Endothelial cell of umbilical vein (primary cell): ENCODE measurements at regions not wholly inside any gene's neighbourhood (a gene's known extent, or its start where the extent isn't known, plus 50 kb on each side); places are given as distances from the start of the nearest gene placed in this dataset.
A peak's percentile ranks its signal among the peaks of the same experiment; 100 is the strongest.

ENCODE experiments used
- BruUV-seq: library from RNA; stranded (reverse); fragments of 400-500 nt; replicated peaks from 2 replicates; lab custom pipeline; 2021; lab: Mats Ljungman, UMichigan
- CTCF ChIA-PET: fragments of 300-600, 350-600 bp; sonication (Branson Sonifier 250); formaldehyde crosslinking; loops from one replicate; lab custom pipeline; 2021; ENCODE audit warnings: antibody characterized with exemption, inconsistent platforms; lab: Charles Lee
- POLR2A ChIA-PET: fragments of 300-600, 350-600 bp; sonication (Branson Sonifier 250); formaldehyde crosslinking; loops from one replicate; lab custom pipeline; 2021; ENCODE audit warnings: antibody characterized with exemption, inconsistent platforms; lab: Charles Lee
- DNase-seq: peaks from one replicate; pipeline ENCODE4 v3.0.0-alpha.2; 2011; ENCODE audit warnings: low read depth, low spot score
- FAIRE-seq: peaks from 2 replicates; lab custom pipeline; 2011; peaks lifted over from hg19 to GRCh38; lab: Jason Lieb, UNC
- H2AFZ ChIP-seq: 2 replicates; pipeline ENCODE4 v1.6.0; 2012; ENCODE audit warnings: low read depth, low read length, control low read depth, inconsistent platforms
- H3K27ac ChIP-seq: 2 replicates; pipeline ENCODE4 v1.5.1; 2011; ENCODE audit warnings: low read depth, mild to moderate bottlenecking, control low read depth, low read length, moderate library complexity; ENCODE audit not compliant: insufficient read depth
- H3K27me3 ChIP-seq, 2 experiments: 2 replicates each; pipeline versions ENCODE4 v1.6.0 to v1.6.1; 2011; ENCODE audit warnings: low read length in 2 of 2, mixed read lengths in 1 of 2; ENCODE audit not compliant: control insufficient read depth in 2 of 2, insufficient read depth in 2 of 2
- H3K36me3 ChIP-seq, 2 experiments: 2 replicates in 1 of 2; 3 replicates in 1 of 2; pipeline ENCODE4 v1.5.1; 2011; ENCODE audit warnings: low read length in 2 of 2, mild to moderate bottlenecking in 1 of 2, moderate library complexity in 1 of 2; ENCODE audit not compliant: control insufficient read depth in 2 of 2, insufficient read depth in 2 of 2; ENCODE audit errors: extremely low read depth in 1 of 2
- H3K4me1 ChIP-seq: 3 replicates; pipeline ENCODE4 v1.5.1; 2011; ENCODE audit warnings: mild to moderate bottlenecking, low read length; ENCODE audit not compliant: control insufficient read depth, insufficient read depth; ENCODE audit errors: extremely low read depth
- H3K4me2 ChIP-seq: 2 replicates; pipeline ENCODE4 v1.6.1; 2011; ENCODE audit warnings: low read length, control low read depth, mixed read lengths; ENCODE audit not compliant: insufficient read depth
- H3K4me3 ChIP-seq, 3 experiments: fragments of 200-600 bp in 1 of 3; sonication (generic), shearing (Covaris generic) in 1 of 3; replicated peaks in 1 of 3; 2 replicates each; pipeline ENCODE4 v1.5.1; 2011 to 2016; ENCODE audit warnings: control low read depth in 3 of 3, low read length in 3 of 3, mild to moderate bottlenecking in 2 of 3, inconsistent platforms in 1 of 3, low read depth in 1 of 3, moderate library complexity in 1 of 3; ENCODE audit not compliant: insufficient read depth in 1 of 3
- H3K79me2 ChIP-seq: 2 replicates; pipeline ENCODE4 v1.6.0; 2012; ENCODE audit warnings: low read length, inconsistent platforms; ENCODE audit not compliant: control insufficient read depth, insufficient read depth
- H3K9ac ChIP-seq: replicated peaks from 2 replicates; pipeline ENCODE3; 2011; ENCODE audit warnings: low read length, control low read depth; ENCODE audit not compliant: insufficient read depth; ENCODE audit errors: extremely low read depth
- H3K9me1 ChIP-seq: replicated peaks from 3 replicates; pipeline ENCODE4 v1.6.0; 2011; ENCODE audit warnings: mild to moderate bottlenecking, low read length; ENCODE audit not compliant: control insufficient read depth, insufficient read depth; ENCODE audit errors: extremely low read depth
- H3K9me3 ChIP-seq: replicated peaks from 2 replicates; pipeline ENCODE4 v1.5.1; 2012; ENCODE audit warnings: low read length, inconsistent platforms; ENCODE audit not compliant: control insufficient read depth, insufficient read depth
- H4K20me1 ChIP-seq: replicated peaks from 2 replicates; pipeline ENCODE3; 2011; ENCODE audit warnings: mild to moderate bottlenecking, low read length; ENCODE audit not compliant: control insufficient read depth, insufficient read depth; ENCODE audit errors: extremely low read depth
- EZH2 ChIP-seq: IDR thresholded peaks from 2 replicates; pipeline ENCODE4 v1.6.1; 2012; ENCODE audit warnings: borderline replicate concordance, low read depth, mild to moderate bottlenecking, moderate library complexity, low read length, inconsistent platforms; ENCODE audit not compliant: severe bottlenecking
- FOS ChIP-seq: IDR thresholded peaks from 2 replicates; pipeline ENCODE4 v1.6.1; 2011; ENCODE audit warnings: mild to moderate bottlenecking, low read length, moderate library complexity, borderline replicate concordance; ENCODE audit not compliant: insufficient read depth
- GATA2 ChIP-seq: IDR thresholded peaks from 2 replicates; pipeline ENCODE4 v1.7.0; 2011; ENCODE audit warnings: low read depth, mild to moderate bottlenecking, moderate library complexity, mixed read lengths, low read length; ENCODE audit not compliant: insufficient read length, insufficient read depth
- JUN ChIP-seq: IDR thresholded peaks from 2 replicates; pipeline ENCODE4 v1.6.1; 2011; ENCODE audit warnings: borderline replicate concordance, low read depth; ENCODE audit not compliant: insufficient read length, insufficient read depth
- MYC ChIP-seq: IDR thresholded peaks from one replicate; pipeline ENCODE4 v1.6.1; 2011; ENCODE audit warnings: mild to moderate bottlenecking, low read depth, low read length
- POLR2A ChIP-seq: IDR thresholded peaks from 2 replicates; pipeline ENCODE4 v1.6.1; 2012; ENCODE audit warnings: low read depth, mild to moderate bottlenecking, control low read depth, low read length
- POLR2AphosphoS5 ChIP-seq: IDR thresholded peaks from 2 replicates; pipeline ENCODE4 v1.6.1; 2012; ENCODE audit warnings: low read depth, mild to moderate bottlenecking, control low read depth, low read length, moderate library complexity; ENCODE audit not compliant: insufficient read depth
- dilution Hi-C: fragments of 300-500 bp; cut with MboI; formaldehyde crosslinking; loops from one replicate; pipeline ENCODE4 v1.15.0; 2019; ENCODE audit warnings: low sequenced_read_pairs; ENCODE audit not compliant: extremely low pct_ligation_motif_present
- intact Hi-C: fragments of 100-400 bp; cut with micrococcal nuclease; formaldehyde crosslinking; loops from one replicate; pipeline ENCODE4 v1.10.0; 2022
- TF ChIP-seq, protein P1 (sequence below): IDR thresholded peaks from 2 replicates; pipeline ENCODE4 v1.6.1; 2011; ENCODE audit not compliant: insufficient read depth, insufficient read length
- TF ChIP-seq, protein P2 (sequence below), 2 donors: IDR thresholded peaks; 1 replicate in 1 of 2; 2 replicates in 1 of 2; pipeline ENCODE4 v1.5.1; 2011; ENCODE audit warnings: low read length in 2 of 2, mild to moderate bottlenecking in 2 of 2, moderate library complexity in 2 of 2, control low read depth in 1 of 2, inconsistent platforms in 1 of 2, low read depth in 1 of 2; ENCODE audit not compliant: insufficient read depth in 1 of 2; ENCODE audit errors: extremely low read depth in 1 of 2

DNA sequence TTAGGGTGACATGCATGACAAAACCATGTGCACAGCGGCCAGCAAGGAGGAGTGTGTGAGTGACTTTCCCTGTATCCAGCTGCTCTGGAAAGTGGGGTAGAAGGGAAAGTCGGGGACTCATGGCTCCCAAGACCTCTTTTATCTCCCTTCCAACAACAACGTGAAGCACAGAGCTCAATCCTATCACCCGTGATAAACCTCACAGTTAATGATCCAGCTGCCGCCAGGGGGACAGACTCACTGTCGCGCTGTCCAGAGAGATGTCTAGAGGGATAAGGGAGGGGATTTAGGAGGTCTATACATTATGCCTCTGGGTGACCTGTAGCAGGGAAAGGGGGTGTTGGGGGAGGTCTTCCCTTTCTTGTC, 84.0 kb upstream of the SMNDC1 start:
- no TSS peak for BruUV-seq
- Histone ChIP-seq H3K4me2 (peak overlapping the region; percentile 23), H3K36me3 (no peaks in the 10 kb centered on the region), H2AFZ (peak overlapping the region; percentile 58), H3K79me2 (no peaks in the 10 kb centered on the region), H3K9me3 (no peaks in the 10 kb centered on the region), H3K27ac (peak overlapping the region; percentile 69), H4K20me1 (no peaks in the 10 kb centered on the region), H3K9ac (peak overlapping the region; percentile 51), H3K4me1 (peaks cover 34% of the 10 kb centered on the region), H3K4me3 (no peak overlapping the region), H3K9me1 (no peaks in the 10 kb centered on the region), H3K27me3 (no peaks in the 10 kb centered on the region)
- FAIRE-seq (no peak), DNase-seq (no peak)
- no peak for TF ChIP-seq POLR2AphosphoS5
- TF ChIP-seq JUN, result no peak
- TF ChIP-seq, protein P1, sequence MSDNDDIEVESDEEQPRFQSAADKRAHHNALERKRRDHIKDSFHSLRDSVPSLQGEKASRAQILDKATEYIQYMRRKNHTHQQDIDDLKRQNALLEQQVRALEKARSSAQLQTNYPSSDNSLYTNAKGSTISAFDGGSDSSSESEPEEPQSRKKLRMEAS, result no peak
- no peak for TF ChIP-seq EZH2
- no peak for TF ChIP-seq GATA2
- no peak for TF ChIP-seq MYC
- no peak for TF ChIP-seq FOS
- TF ChIP-seq, protein P2, sequence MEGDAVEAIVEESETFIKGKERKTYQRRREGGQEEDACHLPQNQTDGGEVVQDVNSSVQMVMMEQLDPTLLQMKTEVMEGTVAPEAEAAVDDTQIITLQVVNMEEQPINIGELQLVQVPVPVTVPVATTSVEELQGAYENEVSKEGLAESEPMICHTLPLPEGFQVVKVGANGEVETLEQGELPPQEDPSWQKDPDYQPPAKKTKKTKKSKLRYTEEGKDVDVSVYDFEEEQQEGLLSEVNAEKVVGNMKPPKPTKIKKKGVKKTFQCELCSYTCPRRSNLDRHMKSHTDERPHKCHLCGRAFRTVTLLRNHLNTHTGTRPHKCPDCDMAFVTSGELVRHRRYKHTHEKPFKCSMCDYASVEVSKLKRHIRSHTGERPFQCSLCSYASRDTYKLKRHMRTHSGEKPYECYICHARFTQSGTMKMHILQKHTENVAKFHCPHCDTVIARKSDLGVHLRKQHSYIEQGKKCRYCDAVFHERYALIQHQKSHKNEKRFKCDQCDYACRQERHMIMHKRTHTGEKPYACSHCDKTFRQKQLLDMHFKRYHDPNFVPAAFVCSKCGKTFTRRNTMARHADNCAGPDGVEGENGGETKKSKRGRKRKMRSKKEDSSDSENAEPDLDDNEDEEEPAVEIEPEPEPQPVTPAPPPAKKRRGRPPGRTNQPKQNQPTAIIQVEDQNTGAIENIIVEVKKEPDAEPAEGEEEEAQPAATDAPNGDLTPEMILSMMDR (IDR thresholded peaks at IDR 0.05; ENCODE audit: extremely low read depth in 1 of 2, insufficient read depth in 1 of 2, low read depth in 1 of 2, low read length in 2 of 2), result no peak
- TF ChIP-seq POLR2A, result no peak
- dilution Hi-C loops (no loop called here), intact Hi-C loops (loop anchor here (1.0 to 2.0 kb wide), 6 partner anchors 8 to 159 kb away; partner anchors contain the start of gene DUSP5)
- CTCF ChIA-PET, result interaction anchor here (0.8 to 1.8 kb wide), 2 partner anchors 34 to 110 kb away, joined by 3 to 6 read pairs; no protein-coding TSS in a partner anchor
- POLR2A ChIA-PET, result interaction anchor here (0.7 kb wide), 1 partner anchor 10 kb away, joined by 3 read pairs; no protein-coding TSS in a partner anchor
